Activated CD4-positive, CD25-positive, alpha-beta regulatory T cell treated with anti-CD3 and anti-CD28 coated beads, Interleukin-2, amount 50 U/mL, for 24 hours (primary cell): ENCODE measurements at regions not wholly inside any gene's neighbourhood (a gene's known extent, or its start where the extent isn't known, plus 50 kb on each side); places are given as distances from the start of the nearest gene placed in this dataset.
"Not testable (repeated sequence)": the region's sequence is repeated elsewhere in the genome, so short reads cannot be mapped to it uniquely, and the experiment has no call there.

ENCODE experiments used
- ATAC-seq, 2 donors: fragments of 150-1000 bp; cut with Tn5 transposase; one replicate each; pipeline ENCODE4 v1.10.0; 2021; ENCODE audit warnings: mild to moderate bottlenecking in 1 of 2, moderate library complexity in 1 of 2

GRCh38 chr7:35975851-35976454, 175.1 kb downstream of the SEPTIN7 start:
- ATAC-seq: peak; percentile 55 to 56

- not testable (repeated sequence) for ATAC-seq
Measured at GRCh38 chr7:35978816-35979640, 174.0 kb upstream of the EEPD1 start.

DNA sequence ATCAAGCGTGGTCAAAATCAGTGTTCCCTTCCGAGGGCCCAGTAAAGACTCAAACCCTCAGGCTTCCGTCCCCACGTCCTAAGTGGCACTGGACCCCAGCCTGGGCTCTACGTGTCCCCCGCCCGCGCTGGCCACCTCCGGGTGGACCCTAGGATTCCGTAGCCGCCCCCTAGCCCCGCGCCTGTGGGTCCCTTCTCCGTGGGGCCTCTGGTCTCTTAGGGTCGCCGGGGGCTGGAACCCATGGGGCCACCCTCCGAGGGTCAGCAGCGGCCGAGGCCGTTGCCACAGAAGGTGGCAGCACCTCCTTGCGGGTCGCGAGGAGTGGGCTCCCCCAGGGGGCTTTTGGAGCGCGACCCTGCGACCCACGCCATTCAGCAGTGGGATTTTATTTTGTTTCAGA, 170.5 kb upstream of the EEPD1 start:
- ATAC-seq: no peak

DNA sequence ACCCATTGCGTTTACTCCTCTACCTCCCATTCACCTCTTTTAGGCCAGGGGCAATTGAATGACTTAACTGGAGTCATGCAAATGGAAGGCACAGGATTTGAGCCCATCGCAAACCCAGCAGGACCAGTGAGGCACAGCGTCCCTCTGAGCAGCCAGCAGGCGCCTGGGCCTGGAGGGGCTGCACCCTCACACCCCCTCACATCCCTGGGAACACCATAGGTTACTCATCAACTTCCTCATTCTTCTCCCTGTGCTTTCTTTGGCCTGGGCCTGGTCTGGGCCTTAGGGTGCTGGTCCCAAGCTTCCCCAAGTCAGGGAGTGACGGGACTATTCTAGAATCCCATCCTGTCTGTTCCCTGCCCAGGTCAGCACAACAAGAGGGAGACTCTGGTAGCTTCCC, 169.4 kb upstream of the EEPD1 start:
- no peak for ATAC-seq

- ATAC-seq: peak; percentile 87 to 95
Measured at GRCh38 chr7:35985126-35985754, 167.8 kb upstream of the EEPD1 start.

DNA sequence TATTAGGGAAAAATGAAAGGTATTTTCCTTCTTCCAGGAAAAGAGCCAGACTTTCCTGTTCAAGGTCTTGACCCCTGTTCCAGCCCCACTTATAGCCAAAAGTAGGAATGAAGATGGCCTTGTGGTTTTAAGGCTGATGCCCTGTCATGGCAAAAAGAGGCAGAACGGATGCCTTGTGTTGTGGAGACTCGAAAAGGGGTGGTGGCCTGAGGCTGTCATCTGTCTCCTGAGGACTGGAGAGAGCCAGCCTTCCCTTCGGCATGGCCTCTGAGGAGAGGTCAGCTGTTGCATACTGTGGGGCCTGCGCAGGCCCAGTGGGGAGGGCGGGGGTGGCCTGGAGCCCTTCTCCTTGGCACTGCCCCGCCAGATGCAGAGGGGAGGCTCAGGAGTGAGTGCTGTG, 166.0 kb upstream of the EEPD1 start:
- ATAC-seq: no peak

GRCh38 chr7:35988105-35988504, 164.9 kb upstream of the EEPD1 start:
- no peak for ATAC-seq

DNA sequence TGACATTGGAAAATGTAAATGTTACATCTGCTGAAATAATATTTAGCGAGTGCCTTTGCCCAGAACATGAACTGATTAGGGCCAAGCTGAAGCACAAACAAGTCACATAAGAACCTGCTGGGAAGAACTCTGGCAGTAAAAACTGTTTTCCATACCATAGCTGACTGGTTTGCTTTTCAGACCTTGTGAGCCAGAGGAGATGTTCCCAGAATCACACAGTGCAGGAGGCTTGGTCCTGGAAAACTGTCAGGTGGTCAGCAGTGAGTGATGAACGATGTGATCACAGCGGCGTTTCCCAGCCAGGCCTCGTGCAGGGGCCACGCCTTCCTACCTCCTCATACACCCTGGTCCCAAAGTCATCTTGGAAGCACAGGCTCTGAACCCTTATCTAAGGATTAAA, 164.2 kb upstream of the EEPD1 start:
- ATAC-seq: no peak

- no peak for ATAC-seq
Measured at GRCh38 chr7:35991511-35992232, 161.4 kb upstream of the EEPD1 start.

GRCh38 chr7:35992436-35992835, 160.6 kb upstream of the EEPD1 start:
- ATAC-seq: no peak

DNA sequence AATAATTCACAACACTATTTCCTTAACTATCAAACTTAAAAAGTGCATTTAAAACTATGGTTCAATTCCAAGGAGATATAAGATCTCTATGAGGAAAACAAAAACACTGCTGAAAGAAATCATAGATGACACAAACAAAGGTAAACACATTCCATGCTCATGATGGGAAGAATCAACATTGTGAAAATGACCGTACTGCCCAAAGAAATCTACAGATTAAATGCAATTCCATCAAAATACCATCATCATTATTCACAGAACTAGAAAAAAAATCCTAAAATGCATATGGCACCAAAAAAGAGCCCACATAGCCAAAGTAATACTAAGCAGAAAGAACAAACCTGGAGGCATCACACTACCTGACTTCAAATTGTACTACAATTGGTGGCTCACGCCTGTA, 159.9 kb upstream of the EEPD1 start:
- ATAC-seq: no peak

DNA sequence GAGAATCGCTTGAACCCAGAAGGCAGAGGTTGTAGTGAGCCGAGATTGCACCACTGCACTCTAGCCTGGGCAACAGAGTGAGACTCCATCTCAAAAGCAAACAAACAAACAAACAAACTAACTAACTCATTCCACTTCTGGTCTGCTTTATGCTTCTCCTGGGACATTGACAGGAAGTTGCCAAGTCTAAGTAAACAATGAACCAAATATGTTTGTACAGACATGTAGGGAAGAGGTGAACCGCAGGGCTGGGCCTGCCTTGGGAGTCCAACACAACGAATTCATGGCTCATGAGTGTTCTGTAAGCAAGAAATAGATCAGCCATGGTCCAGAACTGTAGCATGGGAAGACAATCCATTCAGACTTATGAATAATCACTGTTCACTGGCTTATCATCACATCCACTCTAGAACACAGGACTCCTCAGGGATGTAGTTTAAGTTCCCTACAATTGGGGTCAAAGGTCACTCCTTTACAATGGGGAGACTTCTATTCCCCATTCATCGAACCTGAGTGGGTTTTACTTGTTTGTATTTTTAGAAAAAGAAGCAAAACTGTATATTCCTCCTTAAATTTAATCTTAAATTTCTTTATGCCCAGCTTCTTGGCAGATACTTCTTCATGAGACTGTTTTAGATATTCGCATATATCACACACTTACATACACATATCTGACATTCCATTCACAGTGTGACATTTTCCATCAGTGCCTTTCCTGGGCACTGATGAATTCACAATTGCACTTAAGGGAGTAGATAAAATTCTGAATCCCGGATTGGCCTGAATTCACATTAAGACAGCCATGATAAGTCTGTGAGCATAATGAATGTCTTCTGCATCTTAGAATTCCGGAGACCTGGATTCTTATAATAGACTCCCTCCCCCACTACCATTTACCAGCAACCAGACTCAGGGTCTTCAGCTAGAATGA, 159.1 kb upstream of the EEPD1 start:
- no peak for ATAC-seq

DNA sequence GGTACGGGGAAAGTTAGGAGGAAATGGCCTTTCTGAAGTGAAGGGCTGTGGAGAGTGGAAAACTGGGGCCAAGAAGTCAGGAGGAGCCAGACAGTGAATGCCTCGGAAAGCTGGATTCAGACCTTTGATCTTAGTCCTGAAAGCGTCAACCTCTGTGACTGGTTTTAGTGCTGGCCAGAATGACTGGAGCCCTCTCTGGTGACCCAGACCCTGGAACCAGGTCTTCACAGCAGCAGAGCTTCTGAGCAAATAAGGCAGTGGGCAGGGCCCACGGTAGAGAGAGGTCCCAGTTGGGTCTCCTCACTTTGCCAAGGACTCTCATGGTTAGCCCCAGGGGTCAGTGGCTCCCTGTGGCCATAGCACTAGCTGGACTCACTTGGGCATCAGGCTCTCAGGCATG, 157.7 kb upstream of the EEPD1 start:
- no peak for ATAC-seq

GRCh38 chr7:35998481-35998880, 154.6 kb upstream of the EEPD1 start:
- no peak for ATAC-seq

- ATAC-seq: no peak
Measured at GRCh38 chr7:36001546-36001945, 151.5 kb upstream of the EEPD1 start.

DNA sequence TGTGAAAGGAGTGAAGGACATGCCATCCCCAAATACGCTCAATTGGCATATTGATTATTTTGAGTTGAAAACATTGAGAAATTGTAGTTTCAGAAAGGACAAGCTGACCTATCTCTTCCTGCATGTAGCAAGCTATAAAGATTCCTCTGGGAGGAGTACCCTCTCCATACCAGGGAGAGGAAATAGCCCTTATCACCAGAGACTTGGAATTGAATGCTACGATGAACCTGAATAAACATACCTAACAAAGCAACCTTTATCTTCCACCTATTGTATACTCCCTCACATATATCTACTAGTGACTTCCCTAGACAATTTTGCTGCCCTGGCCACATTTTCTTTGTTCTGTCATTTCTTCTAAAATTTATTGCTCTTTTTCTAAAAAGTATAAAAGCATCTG, 150.2 kb upstream of the EEPD1 start:
- no peak for ATAC-seq

DNA sequence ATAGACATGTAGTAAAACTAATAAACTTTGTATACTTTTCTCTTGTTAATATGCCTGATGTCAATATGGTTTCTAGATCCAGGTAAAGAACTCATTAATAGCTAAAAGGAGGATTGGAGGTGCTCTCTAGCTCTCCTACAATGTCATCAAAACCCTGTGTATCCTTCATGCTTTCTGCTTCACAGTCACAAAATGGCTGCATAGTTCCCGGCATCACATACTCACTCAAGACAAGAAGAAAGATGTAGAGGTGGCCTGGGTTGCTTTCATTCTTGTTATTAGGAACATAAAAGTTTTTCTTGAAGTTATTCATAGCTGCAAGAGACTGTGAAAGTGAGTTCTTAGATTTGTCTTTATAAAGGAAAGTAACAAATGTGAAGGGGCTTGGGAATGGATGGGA, 149.7 kb upstream of the EEPD1 start:
- ATAC-seq: no peak

- no peak for ATAC-seq
Measured at GRCh38 chr7:36005293-36005692, 147.8 kb upstream of the EEPD1 start.

GRCh38 chr7:36005876-36006275, 147.2 kb upstream of the EEPD1 start:
- no peak for ATAC-seq

GRCh38 chr7:36006636-36007229, 146.3 kb upstream of the EEPD1 start:
- ATAC-seq: no peak

- ATAC-seq: no peak
Measured at GRCh38 chr7:36010656-36011587, 142.1 kb upstream of the EEPD1 start.
